DMS53 (cell line): ENCODE measurements at regions not wholly inside any gene's neighbourhood (a gene's known extent, or its start where the extent isn't known, plus 50 kb on each side); places are given as distances from the start of the nearest gene placed in this dataset.

ENCODE experiments used
- DNase-seq: peaks from one replicate; lab custom pipeline; 2025; lab: John Stamatoyannopoulos, UW

DNA sequence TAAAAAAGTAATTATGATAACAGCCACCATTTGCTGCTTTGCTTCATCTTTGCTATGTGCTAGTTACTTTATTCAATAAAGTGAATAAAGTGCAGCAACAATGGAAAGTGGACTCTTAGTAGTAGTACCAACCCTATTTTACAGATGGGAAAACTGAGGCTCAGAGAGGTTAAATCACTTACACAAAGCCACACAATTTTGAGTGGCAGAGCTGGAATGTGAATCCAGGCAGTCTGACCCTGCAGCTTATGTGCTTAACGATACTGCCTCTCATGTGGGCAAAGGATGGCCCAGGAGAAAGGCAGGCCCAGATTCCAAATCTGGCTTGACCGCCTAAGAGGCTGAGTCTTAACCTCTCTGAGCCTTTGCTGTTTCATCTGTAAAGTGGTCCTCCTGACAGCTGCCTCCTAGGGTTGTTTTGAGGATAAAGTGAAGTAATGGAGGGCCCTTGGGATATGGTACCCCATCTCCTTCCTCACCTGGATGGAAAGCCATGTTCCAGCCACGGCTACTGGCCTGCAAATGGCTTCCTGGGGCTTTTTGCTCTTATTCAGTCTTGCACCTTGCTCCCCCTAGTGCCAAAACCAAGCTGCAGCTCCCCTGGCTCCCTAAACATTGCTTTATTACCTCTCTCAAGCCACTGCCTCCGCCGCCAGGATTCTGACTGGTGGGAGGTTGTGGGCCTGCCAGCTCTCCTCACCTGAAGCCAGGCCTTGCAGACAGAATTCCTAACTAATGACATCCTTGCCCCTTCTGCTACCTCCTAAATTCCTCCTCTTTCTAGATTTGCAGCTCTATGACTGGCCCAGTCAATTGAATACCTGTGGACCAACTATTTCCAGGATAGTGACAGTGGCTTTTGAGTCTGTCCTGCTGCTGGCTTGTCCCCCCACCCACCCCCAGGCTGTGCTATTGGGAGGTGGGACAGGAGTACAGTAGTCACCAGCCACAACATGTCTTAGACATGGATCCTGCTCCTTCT lies 283.3 kb upstream of the PWP1 start:
- DNase-seq: peak; percentile 84

GRCh38 chr12:107404981-107405380 lies 280.6 kb upstream of the PWP1 start:
- DNase-seq: peak; percentile 55

DNA sequence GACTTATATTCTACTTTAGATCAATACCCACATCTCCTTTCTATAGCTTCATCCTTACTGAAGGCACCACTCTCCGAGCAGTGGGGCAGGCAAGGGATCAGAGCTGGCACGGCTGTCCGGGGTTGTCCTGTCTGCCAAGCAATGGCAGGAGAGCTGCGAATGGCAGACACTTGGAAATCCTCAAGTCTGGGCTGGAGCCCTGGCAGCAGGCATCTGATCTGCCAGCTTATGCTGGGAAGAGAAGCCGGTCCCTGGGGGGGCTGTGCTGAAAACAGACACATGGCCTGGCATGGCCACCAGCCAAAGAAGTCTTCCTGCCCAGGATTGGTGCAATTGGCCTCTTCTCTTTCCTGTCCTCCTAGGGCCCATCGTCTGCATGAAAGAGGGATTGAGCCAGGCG lies 280.2 kb upstream of the PWP1 start:
- DNase-seq: no peak

DNA sequence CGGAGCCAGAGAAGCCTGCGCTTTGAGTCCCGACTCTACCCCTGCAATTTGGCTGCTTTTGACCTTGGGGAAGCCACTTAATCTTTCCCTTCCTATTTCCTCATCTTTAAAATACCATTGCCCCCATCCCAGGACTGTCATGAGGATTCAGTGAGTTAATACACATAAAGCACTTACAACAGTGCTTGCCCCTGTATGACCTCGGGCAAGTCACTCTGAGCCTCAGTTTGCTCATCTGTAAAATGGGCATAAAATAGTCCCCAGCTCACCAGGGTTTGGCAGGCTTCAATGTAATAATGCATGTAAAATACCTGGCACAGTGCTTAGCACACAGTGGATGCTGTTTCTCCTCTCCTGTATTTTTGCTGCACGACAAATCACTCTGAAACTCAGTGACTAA lies 278.7 kb upstream of the PWP1 start:
- no peak for DNase-seq

- no peak for DNase-seq
Measured at GRCh38 chr12:107411792-107412535, 273.6 kb upstream of the PWP1 start.

GRCh38 chr12:107415071-107415470 lies 270.5 kb upstream of the PWP1 start:
- DNase-seq: no peak

- no peak for DNase-seq
Measured at GRCh38 chr12:107415834-107416233, 269.8 kb upstream of the PWP1 start.

DNA sequence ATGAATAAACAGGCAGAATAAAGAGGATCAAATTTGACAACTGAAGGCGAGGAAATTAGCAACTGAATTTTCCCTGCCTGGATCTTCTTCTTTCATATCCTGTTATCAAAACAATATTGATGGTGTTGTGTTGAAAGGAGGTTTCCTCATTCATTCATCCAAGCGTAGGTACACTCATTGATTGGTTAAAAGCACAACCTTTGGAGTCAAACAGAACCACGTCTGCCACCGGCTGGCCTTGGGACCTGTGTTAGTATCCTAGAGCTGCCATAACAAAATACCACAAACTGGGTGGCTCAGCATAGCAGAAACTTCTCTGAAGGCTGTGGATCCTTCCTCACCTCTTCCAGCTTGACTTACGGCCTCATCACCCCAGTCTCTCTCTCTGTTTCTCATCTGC lies 268.6 kb upstream of the PWP1 start:
- DNase-seq: no peak

DNA sequence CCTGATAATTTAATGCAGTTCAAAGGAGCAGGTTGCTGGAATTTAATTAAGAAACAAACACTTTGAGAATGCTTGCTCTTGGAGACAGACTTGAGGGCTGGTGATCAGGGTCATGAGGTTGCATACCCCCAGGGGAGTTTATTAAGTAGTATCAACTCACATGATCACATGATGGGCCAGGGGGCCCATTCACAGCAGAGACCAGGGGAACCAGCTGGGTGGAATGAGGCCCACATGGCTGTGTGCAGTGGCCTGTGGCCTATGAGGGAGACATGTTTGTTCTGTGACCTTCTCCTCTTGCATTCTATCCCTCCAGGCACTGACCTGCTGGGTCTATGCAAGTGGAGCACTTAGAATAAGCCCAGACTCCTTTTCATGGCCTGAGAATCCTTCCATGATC lies 266.6 kb upstream of the PWP1 start:
- DNase-seq: no peak

DNA sequence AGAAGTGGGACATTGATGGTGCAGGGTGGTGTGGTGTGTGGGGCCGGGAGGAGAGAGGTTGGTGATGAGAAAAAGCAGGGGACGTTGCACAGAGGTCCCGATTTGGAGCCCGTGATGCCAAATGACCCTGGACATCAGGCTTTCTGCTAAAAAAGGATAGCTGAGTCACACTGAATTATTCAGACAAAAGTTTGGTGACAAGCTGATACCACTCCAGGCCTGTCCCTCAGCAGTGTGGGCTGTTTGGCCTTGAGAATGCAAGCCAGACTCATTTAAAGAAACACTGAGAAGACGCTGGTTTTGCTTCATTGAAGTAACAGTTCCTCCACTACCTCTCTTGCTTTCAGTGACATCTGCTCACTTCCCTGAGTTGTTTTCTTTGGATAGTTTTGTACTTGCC lies 262.1 kb upstream of the PWP1 start:
- no peak for DNase-seq

DNA sequence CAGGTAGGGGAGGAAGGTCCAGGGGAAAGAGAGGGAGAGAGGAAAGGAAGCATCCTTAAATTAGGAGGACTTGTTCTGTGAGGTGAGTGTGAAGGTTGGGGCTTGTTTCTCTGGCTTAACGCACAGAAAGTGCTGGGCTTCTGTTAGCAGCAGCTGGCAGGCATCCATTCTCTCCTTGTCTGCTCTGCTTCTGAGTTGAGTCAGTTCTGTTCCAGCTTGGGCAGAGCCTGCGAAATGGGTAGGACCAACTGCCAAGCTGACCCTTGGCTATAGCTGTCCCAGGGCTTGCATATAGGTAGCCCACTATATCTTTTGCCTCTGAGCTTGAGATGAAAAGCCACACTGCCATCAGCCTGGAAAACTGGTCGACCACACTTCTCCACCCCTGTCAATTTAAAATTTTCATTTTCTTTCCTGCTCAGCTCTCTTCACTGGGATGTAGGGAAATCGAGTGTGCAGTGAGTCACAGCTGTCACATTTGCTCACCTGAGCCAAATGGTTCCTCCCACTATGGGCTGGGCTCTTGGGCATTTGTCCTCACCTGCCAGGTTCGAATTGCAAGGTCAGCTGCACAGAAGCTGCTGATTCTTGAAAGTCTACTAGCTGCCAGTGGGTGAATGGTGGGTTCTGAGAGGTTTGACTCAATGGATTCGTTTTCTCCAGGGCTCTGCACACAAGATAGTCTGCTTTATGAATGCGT lies 256.4 kb upstream of the PWP1 start:
- DNase-seq: peak; percentile 70

DNA sequence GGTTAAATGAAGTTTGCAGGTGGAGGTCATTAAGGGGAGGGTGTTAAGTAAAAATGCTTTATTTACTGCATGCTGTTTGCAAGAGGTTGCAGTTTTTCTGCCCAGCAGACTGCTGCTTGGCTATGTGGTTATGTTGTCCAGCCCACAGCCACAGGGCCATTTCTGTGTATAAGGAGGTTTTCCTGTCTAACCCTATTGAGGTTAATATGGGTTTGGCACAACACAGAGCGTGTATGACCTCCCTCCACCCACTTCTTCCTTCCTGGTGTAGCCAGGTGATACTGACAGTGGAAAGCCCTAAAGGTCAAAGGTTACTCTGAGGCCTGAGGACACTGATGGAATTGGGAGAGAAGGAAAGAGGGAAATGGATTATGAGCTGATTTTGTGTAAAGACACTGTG lies 253.7 kb upstream of the PWP1 start:
- DNase-seq: no peak

DNA sequence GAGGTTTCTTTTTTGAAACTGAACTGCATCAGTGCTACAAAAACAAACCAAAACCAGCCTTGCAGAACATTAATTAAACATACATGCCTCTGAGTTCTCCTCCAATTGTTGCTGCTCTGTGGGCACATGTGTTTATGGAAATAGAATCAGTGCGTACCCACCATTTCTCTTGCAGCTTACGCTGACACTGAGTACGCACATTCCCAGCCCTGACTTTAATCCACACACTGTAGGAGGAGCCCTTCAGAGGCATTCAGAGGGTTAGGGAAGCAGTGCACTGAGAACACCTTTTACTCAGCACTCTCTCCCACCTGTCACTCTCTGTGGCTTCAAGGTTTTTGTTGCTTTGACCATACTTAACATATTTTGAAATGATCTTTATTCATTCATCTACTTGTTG lies 250.5 kb upstream of the PWP1 start:
- DNase-seq: no peak

- no peak for DNase-seq
Measured at GRCh38 chr12:107435520-107435919, 250.1 kb upstream of the PWP1 start.

- DNase-seq: no peak
Measured at GRCh38 chr12:107436376-107436775, 249.2 kb upstream of the PWP1 start.

GRCh38 chr12:107436836-107437235 lies 248.8 kb upstream of the PWP1 start:
- no peak for DNase-seq

GRCh38 chr12:107437954-107438353 lies 247.6 kb upstream of the PWP1 start:
- DNase-seq: no peak

DNA sequence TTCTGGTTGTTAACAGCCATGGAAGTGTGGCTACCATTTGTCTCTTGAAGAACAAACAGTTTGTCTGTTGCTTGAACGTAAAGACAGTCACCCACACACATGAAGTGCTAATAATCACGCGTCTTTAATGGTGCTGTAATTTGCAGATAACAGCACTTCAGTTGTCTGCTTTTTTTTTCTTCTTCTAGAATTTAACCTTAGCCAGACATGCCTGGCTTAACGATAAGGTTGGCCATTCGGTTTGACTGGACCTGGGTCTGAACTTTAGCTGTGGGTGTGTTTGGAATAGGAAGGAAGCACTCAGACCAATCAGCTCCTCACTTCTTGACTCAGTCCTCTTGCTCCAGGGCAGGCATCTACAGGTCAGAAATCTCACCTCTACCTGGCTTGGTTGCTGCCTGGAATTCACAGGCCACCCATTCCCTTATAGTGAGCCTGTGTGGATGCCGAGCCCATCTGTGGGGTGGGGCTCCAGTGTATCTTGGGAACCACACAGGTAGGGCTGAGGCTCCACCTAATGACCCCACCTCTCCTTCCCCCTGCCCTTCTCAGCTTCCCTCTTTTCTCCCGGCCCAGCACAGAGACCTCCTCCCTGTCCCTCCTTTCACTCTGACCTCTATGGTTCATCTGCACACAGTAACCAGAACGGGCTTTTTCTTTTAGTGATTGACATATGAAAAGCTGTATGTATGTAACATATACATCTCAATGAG lies 246.4 kb upstream of the PWP1 start:
- DNase-seq: no peak

DNA sequence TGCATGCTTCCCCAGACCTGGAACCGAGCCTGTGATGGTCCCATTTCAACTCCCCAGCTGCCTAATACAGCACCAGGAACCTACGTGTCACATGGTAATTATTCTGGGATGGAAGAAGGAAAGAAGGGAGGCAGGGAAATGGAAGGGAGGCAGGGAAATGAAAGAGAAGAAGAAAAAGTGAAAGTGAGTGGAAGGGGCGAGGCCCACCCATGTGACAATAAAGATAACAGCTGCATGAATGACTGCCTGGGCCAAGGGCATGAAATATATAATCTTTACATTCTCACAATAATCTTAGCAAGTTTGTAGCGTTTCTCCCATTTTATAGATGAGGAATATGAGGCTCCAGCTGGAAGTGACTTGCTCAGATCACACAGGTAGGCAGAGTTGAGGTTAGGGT lies 245.0 kb upstream of the PWP1 start:
- no peak for DNase-seq

- DNase-seq: no peak
Measured at GRCh38 chr12:107441665-107442300, 243.8 kb upstream of the PWP1 start.

DNA sequence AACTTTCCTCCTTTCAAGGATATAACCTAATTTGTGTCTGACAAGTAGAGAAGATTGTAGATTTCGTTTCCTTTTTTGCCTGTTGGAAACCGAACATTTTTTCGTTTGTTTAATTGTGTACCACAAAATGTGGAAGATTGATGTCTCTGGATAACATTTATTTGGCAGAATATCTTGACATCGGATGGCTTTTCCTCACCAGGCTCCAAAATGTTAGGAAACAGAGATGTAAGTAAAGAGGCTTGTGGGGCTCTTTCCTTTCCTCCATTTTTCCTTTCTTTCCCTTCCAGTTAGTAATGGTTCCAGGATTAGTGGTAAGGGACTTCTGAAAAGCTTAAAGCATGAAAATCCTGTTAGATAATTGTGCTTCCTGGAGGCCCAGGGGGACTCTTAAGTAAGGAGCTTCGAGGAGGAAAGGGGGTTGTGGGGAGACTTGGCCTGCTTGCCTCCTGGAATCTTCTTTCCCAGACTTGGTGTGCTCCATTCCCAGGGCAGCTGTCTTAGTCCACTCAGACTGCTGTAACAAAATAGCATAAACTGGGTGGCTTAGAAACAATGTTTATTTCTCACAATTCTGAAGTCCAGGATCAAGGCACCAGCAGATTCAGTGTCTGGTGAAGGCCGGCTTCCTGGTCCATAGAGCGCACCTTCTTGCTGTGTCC lies 243.1 kb upstream of the PWP1 start:
- no peak for DNase-seq
